8988T (cell line): ENCODE measurements at regions not wholly inside any gene's neighbourhood (a gene's known extent, or its start where the extent isn't known, plus 50 kb on each side); places are given as distances from the start of the nearest gene placed in this dataset.

Source experiments
- DNase-seq: peaks from one replicate; pipeline ENCODE4 v3.0.0; 2011

GRCh38 chr17:71689782-71690181 lies 431.0 kb upstream of the SOX9 start:
- DNase-seq, result no peak

- DNase-seq, result no peak
Measured at GRCh38 chr17:71699907-71700306, 420.9 kb upstream of the SOX9 start.

GRCh38 chr17:71703701-71704100 lies 417.1 kb upstream of the SOX9 start:
- DNase-seq, result no peak

- no peak for DNase-seq
Measured at GRCh38 chr17:71709271-71709890, 411.4 kb upstream of the SOX9 start.

GRCh38 chr17:71709946-71710345 lies 410.9 kb upstream of the SOX9 start:
- DNase-seq, result no peak

DNA sequence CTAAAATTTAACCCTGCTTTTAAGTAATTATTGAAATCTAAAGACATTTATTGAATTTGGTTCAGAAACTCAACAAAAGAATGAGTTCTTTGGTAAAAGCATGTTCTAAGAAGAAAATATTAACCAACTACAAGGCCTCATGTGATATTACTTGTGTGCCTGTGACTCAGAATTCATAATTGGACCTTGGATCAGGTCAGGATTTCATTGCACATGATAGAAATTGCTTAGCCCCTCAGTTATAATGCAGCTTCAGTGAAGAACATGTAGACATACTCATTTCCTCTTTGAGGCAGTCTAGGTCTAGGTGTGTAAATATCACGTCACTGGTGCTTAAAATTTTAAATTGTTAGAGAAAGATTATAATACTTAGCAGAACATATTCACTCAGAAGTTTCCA lies 410.0 kb upstream of the SOX9 start:
- no peak for DNase-seq

DNA sequence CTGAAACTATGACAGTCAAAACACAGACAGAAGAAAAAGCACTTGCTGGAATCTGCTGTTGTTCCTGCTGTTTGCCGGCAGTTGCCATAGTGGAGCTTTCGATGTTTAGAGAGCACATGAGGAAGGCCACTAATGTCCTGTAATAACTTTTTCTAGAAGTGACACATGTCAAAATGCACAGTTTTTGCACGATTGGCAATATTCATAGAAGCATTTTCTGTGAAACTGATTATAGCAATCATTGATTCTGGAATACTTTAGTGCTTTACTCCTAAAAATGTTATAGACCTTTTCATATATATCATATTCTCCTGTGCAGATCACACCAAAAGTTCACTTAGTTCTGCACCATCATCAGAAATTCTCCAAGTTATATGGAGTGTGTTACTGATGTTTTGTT lies 407.0 kb upstream of the SOX9 start:
- DNase-seq, result no peak

- DNase-seq, result no peak
Measured at GRCh38 chr17:71724339-71724738, 396.5 kb upstream of the SOX9 start.

DNA sequence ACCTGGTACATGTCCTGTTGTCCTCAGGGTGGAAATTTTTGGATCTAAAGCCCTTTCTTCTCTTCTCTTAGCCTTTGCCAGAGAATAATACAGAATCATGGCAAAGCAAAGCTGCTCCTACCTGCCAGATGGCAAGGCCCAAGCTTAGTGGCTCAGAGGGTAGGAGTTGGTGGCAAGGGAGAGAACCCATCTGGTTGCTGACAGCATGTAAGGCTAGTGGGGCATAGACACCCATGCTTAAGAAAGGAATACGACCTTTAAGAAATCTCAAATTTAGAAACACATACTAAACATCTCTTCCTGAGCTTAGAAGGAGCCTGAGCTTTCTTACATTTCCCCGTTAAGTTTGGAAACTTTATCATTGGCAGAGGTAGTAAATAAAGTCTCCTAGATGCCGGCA lies 395.0 kb upstream of the SOX9 start:
- no peak for DNase-seq

GRCh38 chr17:71726341-71726740 lies 394.5 kb upstream of the SOX9 start:
- no peak for DNase-seq

DNA sequence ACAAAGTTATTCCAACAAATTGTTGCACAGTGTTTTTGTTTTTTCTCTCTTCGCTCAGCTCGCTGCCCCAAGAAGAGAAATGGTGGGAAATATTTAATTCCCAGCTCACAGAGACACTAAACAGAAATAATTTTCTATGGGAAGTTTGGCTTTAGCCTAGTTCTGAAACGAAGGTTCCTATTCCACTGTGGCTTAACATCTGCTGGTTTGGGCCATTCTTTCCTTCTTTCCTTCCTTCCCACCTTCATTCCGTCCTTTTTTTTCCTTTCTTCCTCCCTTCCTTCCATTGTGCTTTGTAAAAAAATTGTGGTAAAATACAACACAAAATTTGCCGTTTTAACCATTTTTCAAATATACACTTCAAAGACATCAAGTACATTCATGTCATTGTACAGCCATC lies 393.5 kb upstream of the SOX9 start:
- DNase-seq, result no peak

GRCh38 chr17:71727723-71728122 lies 393.1 kb upstream of the SOX9 start:
- DNase-seq, result no peak

DNA sequence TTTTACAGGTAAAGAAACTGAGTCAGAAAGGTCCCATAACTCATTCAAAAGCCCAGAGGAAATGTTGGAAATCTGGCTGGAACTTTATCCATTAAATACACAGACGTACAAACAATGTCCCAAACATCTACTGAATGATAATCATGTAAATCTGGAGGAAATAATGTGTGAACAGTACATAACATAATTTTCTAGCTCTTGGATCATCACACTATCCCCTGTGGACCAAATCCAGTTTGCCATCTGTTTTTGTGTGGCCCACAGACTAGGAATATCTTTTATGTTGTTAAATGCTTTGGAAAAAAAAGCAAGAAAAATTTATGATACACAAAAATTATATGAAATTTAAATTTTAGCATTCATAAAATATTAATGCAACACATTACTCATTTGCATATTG lies 389.9 kb upstream of the SOX9 start:
- no peak for DNase-seq

- no peak for DNase-seq
Measured at GRCh38 chr17:71735893-71736292, 384.9 kb upstream of the SOX9 start.

GRCh38 chr17:71740866-71741265 lies 380.0 kb upstream of the SOX9 start:
- no peak for DNase-seq

- DNase-seq, result no peak
Measured at GRCh38 chr17:71741836-71742235, 379.0 kb upstream of the SOX9 start.

GRCh38 chr17:71748872-71749271 lies 371.9 kb upstream of the SOX9 start:
- DNase-seq, result no peak

DNA sequence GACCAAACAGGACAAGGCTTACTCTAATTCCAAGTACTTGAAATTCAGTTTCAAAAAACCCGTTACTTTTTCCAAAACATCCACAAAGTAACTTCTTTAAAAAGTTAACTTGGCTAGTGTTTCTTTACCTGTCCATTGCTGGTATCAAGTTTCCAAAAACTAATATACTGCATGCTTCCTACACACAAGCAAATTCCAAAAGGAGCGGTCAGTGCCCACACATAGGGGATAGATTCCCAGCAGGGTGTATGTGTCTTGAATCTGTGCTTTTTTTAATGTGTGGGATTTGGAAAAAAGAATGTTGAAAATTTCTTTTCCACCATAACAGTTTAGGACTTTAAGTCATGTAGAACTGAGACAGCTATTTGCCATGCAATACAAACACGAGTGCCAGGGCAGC lies 367.8 kb upstream of the SOX9 start:
- DNase-seq, result no peak

GRCh38 chr17:71757156-71757555 lies 363.7 kb upstream of the SOX9 start:
- DNase-seq, result no peak

GRCh38 chr17:71757956-71758355 lies 362.9 kb upstream of the SOX9 start:
- DNase-seq, result no peak

GRCh38 chr17:71759422-71760060 lies 361.3 kb upstream of the SOX9 start:
- DNase-seq, result no peak

DNA sequence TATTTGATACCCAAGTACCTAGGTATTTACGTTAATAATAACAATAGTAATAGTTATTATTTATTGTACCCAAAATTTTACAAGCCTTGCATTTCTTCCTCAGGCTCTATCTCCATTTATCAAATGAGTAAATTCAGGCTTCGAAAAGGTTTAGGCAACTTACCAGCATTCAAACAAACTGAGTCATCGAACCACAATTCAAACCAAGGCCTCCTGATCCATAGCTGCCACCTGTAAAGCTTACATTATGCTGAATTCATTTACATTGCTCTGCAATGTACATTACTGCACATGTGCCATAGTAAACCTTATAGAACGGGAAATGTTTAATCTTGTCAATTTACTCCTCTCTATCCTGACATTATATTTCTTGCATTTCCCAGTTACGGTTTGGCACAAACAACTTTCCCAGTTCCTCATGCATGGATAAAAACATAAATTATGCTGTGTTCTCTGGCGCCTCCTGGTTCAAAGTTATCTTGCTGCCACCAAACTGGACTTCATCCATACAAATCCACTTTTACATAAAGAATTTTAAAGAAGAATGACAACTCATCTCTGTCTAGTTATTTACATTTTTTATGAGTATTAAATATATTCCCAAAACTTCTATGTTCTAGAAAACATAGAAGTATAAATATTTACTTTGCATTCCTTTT lies 360.6 kb upstream of the SOX9 start:
- DNase-seq, result no peak

DNA sequence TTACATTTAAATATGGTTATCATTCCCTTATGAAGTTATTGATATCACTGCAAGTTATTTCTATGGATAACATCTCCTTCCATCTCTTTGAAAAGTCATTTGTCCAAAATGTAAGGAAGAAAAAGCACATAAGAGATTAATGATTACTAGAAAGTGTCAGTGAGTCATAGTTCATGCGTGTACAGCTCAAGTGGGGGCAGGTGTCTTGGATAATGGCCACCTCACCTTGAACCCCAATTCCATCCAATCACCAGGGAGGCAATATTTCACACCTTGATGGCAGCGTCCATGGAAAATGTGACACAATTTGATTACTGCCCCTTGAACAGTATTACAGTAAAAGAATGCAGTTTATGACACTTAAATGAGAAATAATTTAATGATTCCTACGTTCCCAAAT lies 358.3 kb upstream of the SOX9 start:
- DNase-seq, result no peak

DNA sequence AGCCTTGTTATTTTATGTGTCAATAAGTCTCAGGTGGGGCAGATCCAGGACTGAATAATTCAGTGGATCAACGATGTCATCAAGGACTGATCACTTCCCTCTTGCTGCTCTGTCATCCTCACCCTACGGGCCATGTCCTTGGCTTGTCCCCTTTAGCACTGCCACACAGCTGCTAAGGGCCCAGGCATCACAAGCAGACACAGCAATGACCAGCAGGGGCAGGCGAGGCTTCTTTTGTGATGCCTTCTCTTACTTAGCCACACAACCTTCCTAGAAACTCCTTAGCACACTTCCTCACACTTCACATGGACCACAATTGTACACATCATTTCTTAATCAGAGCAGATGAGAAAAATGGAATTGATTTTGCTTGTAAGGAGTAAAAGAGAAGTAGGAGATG lies 356.3 kb upstream of the SOX9 start:
- DNase-seq, result peak; percentile 11

DNA sequence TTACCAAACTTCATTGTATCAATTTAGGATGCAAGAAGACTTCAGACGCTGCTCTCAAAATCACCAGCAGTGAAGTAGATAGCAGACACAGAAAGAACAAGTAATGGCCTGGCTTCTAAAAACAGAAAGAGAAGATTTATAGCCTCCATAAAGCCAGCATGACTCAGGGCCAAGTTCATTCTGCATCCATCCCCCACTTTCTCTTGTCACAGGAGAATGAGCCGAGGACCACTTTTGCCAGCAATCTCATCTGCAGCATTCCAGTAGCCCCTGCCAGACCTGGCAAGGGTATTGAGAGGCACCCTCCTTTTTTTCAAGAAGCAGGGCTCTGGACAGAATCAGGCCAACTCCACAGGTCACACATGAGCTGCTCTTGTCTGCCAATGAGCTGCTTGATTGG lies 355.4 kb upstream of the SOX9 start:
- no peak for DNase-seq
